HG03575 (cell line): ENCODE measurements at regions not wholly inside any gene's neighbourhood (a gene's known extent, or its start where the extent isn't known, plus 50 kb on each side); places are given as distances from the start of the nearest gene placed in this dataset.

Experiments
- ATAC-seq: cut with Tn5 transposase; IDR thresholded peaks from one replicate; pipeline ENCODE4 v1.9.1; 2021; ENCODE audit not compliant: unreplicated experiment, insufficient number of reproducible peaks, low FRiP score; ENCODE audit errors: extremely low read depth

DNA sequence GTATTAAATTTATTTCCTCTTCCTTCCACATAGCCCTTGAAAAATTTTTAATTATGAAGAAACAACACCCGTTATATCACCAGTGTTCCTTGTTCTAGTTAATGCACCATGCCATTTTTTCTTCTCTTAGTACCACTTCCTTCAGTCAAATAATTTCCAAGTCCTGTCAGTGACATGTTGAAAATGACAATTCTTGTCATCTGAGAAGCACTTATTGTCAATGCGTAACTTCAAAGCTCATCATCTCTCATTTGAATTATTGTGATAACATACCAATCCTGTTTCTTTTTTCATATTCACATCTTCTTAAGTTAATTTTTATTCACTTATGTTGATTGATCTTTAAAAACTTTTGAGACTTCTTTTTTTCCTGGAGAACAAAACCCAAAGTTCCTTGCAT, 320.4 kb downstream of the ASXL3 start:
- ATAC-seq, result no peak

- no peak for ATAC-seq
These were observed 300.2 kb downstream of the ASXL3 start for GRCh38 chr18:33878213-33878612.

DNA sequence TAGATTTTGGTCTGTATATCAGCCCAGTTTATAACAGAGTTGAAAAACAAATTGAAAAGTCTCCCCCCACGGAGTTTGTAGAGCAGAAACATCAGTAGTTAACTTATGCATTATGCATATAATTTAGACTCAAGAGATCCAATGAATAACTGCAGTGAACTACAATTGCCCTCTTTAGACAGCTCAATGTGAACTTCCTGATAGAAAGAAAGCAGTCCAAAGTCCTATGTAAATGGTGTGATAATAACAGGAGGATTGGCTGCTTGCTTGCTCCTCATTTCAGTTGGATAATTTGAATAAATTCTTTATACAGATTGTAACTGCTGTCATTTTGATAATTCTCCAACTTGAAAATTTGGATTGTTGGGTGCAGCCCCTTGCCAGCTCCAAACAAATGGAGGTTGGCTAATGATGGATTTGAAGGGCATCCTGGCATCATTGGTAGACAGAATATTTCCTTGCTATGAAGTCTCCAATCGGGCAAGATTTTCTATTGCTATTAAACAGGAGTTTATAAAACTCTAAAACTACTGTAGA, 297.1 kb downstream of the ASXL3 start:
- ATAC-seq, result no peak

DNA sequence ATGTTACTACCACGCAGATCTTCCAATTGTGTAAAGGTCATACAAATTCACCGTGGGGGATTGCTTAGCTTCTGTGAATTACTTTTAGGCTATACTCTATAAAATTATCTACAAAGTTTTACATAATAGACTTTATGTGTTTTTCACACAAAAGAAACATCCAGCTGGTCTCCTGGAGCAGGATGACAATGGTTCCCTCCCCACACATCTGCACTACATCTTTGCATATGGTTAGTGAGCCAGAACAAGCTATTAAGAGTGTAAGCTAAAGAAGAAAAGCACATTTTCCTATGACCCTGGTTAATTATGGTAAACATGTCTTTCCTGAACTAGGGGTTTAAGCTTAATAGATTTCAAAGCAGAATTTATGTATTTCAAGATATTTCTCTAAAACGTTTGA, 295.1 kb downstream of the ASXL3 start:
- no peak for ATAC-seq

DNA sequence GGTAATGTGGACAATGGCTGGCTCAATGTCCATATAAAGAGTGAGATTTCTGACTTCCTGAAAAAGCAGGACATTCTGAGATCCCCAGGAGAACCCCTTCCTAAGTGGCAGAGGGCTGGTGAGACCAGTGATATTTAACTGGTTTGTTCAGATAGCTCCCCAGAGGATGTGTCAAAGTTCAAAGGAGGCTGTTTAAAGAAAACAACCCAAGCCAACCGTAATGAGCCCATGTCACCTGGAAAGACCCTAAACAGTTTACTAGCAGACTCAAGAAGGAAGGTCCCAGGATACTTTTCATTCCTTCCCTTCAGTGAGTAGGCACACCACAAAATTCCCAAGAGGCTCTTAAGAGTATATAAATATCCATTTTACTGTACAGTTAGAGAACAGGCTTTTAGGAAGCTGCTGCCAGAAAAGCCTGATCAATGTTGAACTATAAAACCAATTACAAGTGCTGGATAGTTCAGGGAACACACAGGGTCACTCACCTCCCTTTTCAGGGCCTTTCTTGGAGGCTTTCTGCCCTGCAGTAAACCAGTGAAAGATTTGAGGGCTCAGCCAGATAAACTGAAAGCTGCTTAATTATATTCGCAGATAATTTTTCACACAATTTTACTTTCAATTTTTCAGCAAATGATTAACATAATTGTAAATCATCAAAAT, 293.5 kb downstream of the ASXL3 start:
- ATAC-seq, result no peak

DNA sequence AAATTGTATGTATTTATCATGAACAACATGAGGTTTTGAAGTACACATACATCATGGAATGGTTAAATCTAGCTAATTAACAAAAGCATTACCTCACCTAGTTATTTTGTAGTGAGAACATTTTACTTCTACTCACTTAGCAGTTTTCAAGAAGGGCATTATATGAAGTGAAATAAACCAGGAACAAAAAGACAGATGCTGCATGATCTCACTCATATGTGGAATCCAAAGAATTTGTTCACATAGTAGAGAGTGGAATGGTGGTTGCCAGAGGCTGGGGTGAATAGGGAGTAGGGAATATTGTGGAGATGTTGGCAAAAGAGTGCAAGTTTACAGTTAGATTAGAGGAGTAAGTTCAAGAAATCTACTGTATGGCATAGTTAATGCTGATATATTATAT, 292.0 kb downstream of the ASXL3 start:
- no peak for ATAC-seq

DNA sequence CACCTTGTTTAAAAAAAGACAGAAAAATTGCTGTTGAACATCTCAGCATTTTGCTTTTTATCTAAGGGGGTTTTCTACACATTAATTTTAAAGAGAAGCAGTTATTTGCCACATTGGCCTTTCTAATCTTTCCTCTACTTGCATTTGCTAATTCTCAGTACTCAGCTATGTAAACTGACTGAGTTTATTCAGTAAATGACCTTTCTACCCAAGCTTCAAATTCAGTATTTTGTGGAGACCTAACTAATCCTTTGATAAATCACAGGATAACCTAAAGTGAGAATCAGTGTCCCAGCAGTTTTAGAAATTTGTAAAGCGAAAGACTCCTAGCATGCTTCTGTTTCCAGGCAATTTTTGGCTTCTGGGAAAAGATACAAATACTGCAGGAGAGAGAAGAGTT, 288.4 kb downstream of the ASXL3 start:
- no peak for ATAC-seq

DNA sequence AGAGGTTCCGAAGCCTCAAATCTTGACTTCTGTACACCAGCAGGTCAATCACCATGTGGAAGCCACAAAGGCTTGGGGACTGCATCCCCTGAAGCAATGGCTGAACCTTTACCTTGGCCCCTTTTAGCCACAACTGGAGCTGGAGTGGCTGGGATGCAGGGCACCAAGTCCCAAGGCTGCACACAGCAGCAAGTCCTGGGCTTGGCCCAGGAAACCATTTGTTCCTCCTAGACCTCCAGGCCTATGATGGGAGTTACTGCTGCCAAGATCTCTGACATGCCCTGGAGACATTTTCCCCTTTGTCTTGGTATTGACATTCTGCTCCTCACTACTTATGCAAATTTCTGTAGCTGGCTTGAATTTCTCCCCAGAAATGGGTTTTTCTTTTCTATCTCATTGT, 285.9 kb downstream of the ASXL3 start:
- no peak for ATAC-seq

DNA sequence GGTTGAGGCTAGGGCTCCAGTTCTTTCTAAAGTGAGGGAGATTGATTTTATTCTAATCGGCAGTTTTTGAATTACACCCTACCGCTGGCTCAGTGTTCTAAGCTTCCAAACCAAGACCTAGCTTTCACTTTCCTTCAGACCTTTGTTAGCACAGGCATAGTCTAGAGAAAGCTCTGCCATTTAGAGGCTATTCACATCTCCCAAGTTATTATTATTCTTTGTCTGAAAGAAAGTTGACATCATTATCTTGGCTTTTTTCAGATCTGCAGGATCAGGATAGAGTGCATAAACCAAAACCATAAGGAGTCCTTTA, 276.8 kb downstream of the ASXL3 start:
- no peak for ATAC-seq

DNA sequence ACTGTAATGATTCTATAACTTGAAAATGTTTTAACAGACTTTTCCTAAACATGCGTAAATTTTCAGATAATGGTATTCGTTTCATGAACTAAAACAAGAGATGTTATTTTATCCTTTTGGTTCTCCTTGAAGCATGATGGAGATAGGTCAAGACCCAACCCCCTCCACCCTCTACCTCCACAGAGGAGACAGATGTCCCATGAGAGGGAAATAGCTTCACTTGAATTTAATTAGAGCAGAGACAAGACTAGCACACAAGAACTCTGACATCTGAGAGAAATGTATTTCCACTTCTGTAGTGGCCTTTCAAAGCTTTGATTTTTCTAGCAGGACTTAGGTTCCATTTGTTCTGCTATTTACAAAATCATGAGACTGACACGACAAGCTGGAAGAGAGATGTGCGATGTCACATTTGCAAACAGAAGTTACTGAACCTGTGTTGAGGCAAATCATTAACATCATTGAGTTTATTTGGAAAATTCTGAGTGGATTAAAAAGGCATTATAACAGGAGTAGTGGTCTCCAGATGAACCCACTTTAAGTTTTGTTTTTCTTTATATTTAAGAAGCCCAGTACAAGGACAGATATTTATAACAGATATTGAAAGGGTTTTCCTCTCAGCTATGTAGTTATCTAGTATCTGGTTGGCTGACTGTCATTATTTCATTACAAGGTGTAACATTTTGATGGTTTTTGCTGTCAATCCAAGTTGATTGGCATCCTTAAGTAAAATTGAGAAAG, 276.2 kb downstream of the ASXL3 start:
- ATAC-seq, result no peak

- no peak for ATAC-seq
These were observed 275.2 kb downstream of the ASXL3 start for GRCh38 chr18:33853187-33853586.

DNA sequence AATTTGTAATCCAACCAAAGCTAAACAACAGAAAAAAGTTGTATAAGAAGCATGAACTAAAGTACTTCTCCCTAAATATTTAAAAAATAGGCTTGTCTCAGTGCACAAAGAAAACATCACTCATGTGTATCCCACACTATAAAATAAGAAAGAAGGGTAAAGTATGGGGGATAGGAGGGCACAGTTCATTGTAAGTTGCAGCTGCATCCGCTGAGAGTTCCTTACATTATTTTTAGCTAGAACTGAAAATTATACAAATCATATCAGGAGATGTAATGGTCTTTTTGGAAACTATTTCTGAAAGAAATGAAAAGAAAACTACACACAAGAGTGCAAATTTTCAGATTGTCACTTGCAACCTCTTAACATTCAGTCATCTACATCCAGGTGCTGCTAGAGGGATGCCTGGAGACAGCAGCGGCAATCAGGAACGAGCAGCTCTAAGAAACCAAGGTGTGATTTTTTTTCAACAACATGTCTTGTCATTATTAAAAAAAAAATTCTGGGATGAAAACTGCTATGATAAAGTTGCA, 273.6 kb downstream of the ASXL3 start:
- no peak for ATAC-seq

- ATAC-seq, result no peak
These were observed 271.7 kb downstream of the ASXL3 start for GRCh38 chr18:33849731-33850130.

GRCh38 chr18:33844232-33844631, 266.2 kb downstream of the ASXL3 start:
- ATAC-seq, result no peak

GRCh38 chr18:33841221-33841967, 263.4 kb downstream of the ASXL3 start:
- no peak for ATAC-seq

GRCh38 chr18:33840212-33840593, 262.2 kb downstream of the ASXL3 start:
- no peak for ATAC-seq

GRCh38 chr18:33839452-33840211, 261.6 kb downstream of the ASXL3 start:
- ATAC-seq, result no peak

DNA sequence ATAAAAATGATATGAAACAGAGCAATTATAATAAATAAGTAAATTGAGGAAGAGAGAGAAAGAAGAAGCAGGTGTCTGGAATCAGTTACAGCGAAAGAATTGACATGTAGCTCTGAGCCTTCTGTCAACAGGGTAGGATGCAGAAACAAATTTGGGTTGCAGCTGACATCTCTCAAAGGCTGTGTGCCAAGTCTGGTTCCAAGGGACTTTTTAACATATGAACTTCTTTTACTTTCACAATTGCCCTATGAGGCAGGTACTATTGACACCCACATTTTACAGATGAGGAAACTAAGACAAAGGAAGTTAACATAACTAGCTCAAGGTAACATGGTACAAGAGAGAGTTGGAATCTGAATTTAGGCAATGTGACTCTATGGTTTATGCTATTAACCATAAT, 260.0 kb downstream of the ASXL3 start:
- no peak for ATAC-seq

DNA sequence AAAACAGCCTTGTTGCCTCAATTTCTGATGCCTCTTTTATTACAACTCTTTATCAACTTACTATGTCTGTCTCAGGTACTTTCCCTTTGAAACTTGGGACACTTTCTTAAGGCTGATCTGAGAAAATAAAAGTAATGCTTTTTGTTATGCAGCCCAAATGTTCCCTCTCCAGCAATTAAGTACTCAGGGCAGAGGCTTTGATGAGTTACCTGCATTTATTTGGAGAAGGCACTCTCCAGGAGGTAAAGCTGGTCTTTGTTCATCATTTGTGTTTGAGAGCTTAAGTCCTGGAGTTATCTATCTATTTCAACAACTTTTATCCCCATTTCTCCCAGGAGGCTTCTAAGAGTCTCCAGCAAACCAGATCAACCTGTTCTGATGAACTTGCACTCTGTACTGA, 259.2 kb downstream of the ASXL3 start:
- no peak for ATAC-seq
